Fibroblast of lung (primary cell): ENCODE measurements at regions not wholly inside any gene's neighbourhood (a gene's known extent, or its start where the extent isn't known, plus 50 kb on each side); places are given as distances from the start of the nearest gene placed in this dataset.

Source experiments
- CTCF ChIP-seq, 2 donors: IDR thresholded peaks in 1 of 2; conservative IDR thresholded peaks in 1 of 2; 1 replicate in 1 of 2; 2 replicates in 1 of 2; pipeline ENCODE4 v1.5.1; 2011 to 2012; ENCODE audit warnings: low read length in 2 of 2, control low read depth in 1 of 2, inconsistent platforms in 1 of 2, low read depth in 1 of 2, mild to moderate bottlenecking in 1 of 2
- EZH2 ChIP-seq: IDR thresholded peaks from 2 replicates; pipeline ENCODE4 v1.5.1; 2012; ENCODE audit warnings: low read length, control low read depth, mild to moderate bottlenecking; ENCODE audit errors: missing control alignments

DNA sequence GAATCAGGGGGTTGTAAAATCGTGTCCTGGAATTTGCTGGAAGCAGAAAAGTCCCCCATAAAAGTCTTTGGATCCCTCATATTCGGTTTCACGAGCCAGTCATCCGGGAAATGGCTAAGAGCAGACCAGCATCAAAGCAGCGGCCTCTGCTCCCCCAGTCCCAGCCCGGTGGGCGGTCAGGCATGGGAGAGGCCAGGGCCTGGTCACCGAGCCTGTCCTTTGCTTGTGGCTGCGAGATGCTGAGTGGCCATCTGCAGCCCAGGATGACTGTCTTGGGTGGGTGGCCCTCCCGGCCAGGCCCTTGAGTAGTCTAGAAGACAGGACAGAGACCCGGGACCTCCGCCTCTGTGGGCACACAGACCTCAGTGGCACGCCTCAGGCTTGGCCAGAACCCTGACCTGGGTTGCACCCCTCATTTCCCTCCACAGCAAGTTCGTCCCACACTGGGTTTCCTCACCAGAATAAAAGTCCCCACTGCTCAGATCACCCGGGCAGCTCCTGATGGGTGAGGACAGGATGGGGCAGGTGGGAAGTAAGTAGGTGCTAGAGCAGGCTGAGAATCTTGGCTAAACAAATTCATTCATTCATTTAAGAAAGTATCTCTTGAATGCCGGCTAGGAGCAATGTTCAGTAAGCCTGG, 172.1 kb downstream of the BMP7 start:
- TF ChIP-seq CTCF (conservative IDR thresholded peaks at IDR 0.05 in 1 of 2, IDR thresholded peaks at IDR 0.05 in 1 of 2; ENCODE audit: low read depth in 1 of 2, low read length in 2 of 2) (no peak), EZH2 (no peak)
